NCI-H2196 treated with DMSO at 0.1 percent for 48 hours (cell line): ENCODE measurements at regions not wholly inside any gene's neighbourhood (a gene's known extent, or its start where the extent isn't known, plus 50 kb on each side); places are given as distances from the start of the nearest gene placed in this dataset.

Experiments used
- DNase-seq: peaks from one replicate; lab custom pipeline; 2025; ENCODE audit not compliant: unreplicated experiment; lab: John Stamatoyannopoulos, UW

GRCh38 chr1:24990136-24990535 lies 60.1 kb upstream of the RUNX3 start:
- DNase-seq = no peak

- no peak for DNase-seq
These were observed 59.0 kb upstream of the RUNX3 start for GRCh38 chr1:24989082-24989481.

- DNase-seq = no peak
These were observed 58.5 kb upstream of the RUNX3 start for GRCh38 chr1:24988558-24988912.

GRCh38 chr1:24987875-24988557 lies 57.9 kb upstream of the RUNX3 start:
- DNase-seq = no peak

- DNase-seq = no peak
These were observed 57.3 kb upstream of the RUNX3 start for GRCh38 chr1:24987424-24987823.

- DNase-seq = no peak
These were observed 56.4 kb upstream of the RUNX3 start for GRCh38 chr1:24986372-24986965.

GRCh38 chr1:24985737-24986136 lies 55.7 kb upstream of the RUNX3 start:
- no peak for DNase-seq

- no peak for DNase-seq
These were observed 54.9 kb upstream of the RUNX3 start for GRCh38 chr1:24984800-24985522.

GRCh38 chr1:24984300-24984699 lies 54.2 kb upstream of the RUNX3 start:
- no peak for DNase-seq

GRCh38 chr1:24983006-24983680 lies 53.1 kb upstream of the RUNX3 start:
- DNase-seq = no peak

- DNase-seq = no peak
These were observed 51.5 kb upstream of the RUNX3 start for GRCh38 chr1:24981631-24982005.

- no peak for DNase-seq
These were observed 51.0 kb upstream of the RUNX3 start for GRCh38 chr1:24980836-24981630.
